GM18511 (cell line): ENCODE measurements at regions not wholly inside any gene's neighbourhood (a gene's known extent, or its start where the extent isn't known, plus 50 kb on each side); places are given as distances from the start of the nearest gene placed in this dataset.
A peak's percentile ranks its signal among the peaks of the same experiment; 100 is the strongest.
"Not testable (repeated sequence)": the region's sequence is repeated elsewhere in the genome, so short reads cannot be mapped to it uniquely, and the experiment has no call there.

Experiments used
- ATAC-seq: cut with Tn5 transposase; IDR thresholded peaks from one replicate; pipeline ENCODE4 v1.9.1; 2021; ENCODE audit warnings: mild to moderate bottlenecking, moderate library complexity; ENCODE audit not compliant: unreplicated experiment

DNA sequence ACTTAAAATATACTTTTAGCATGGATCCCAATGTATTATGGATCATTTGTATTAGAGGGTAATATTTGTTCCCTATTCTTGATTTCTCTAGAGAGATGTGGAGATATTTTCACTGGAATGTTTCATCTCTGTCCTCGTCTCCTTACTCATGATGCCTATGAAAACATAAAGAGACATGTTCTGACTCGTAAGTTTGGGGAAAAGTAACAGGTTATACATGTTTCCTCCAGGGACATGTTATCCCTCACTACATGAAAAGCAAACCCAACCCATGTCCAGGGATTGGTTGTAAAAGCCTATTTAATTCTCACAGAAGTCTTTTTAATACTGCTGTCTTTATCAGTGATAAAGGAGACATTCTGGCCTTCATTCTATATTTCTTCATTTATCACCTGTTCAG lies 621.4 kb downstream of the GABRG1 start:
- ATAC-seq: no peak

- no peak for ATAC-seq
These were observed 639.1 kb downstream of the GABRG1 start for GRCh38 chr4:45484740-45485139.

DNA sequence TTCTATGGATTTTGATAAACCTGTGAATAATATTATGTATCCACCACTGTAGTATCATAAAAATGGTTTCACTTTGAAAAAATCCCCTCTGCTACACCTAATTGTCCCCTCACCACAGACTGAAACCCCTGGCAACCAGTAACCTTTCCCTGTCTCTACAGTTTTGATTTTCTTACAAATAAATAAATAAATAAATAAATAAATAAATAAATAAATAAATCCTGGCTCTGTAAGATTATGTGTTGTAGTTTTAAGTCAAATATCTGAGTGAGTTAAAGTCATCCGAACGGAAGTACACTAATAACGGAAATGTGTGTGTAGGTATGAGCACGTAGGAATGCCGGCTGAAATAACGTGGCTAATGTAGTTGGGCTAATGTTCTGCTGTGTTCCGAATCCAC lies 641.5 kb downstream of the GABRG1 start:
- ATAC-seq: no peak

GRCh38 chr4:45477311-45477733 lies 646.5 kb downstream of the GABRG1 start:
- ATAC-seq: no peak

- ATAC-seq: no peak
These were observed 648.3 kb downstream of the GABRG1 start for GRCh38 chr4:45475548-45475947.

DNA sequence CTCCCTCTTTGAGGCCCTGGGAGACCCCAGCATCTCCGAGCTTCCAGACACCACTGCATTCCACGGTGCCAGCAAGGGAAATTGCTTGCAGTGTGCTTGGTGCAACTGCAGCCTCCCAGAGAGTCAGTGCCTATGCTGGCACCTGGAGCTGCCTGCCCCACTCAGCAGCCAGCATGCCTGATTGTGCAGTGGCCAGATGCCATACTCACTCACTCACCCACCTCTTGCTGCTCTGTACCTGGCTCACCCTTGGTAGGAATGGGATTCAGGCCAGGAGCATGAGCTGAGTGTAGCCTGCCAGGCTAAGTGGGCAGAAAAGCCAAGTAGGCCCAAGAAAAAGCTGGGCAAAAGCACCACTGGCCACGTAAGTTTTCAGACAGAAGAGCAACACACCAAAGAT lies 651.4 kb downstream of the GABRG1 start:
- ATAC-seq: no peak

GRCh38 chr4:45471335-45471734 lies 652.5 kb downstream of the GABRG1 start:
- ATAC-seq: no peak

- ATAC-seq: no peak
These were observed 656.7 kb downstream of the GABRG1 start for GRCh38 chr4:45467157-45467556.

DNA sequence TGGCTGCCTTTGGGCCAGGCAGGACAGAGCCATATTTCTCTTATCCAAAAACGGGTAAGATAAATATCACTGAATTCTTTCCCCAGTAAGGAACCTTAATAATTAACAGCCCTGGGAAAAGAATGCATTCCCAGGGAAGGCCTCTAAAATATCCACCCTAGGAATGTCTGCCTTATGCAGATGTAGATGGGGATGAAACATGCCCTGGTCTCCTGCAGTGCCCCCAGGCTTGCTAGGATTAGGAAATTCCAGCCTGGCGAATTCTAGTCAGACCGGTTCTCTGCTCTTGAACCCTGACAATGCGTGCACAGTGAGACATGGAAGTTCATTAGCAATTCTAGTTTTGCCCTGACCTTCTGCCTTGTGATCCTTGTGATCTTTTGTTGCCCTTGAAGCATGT lies 663.7 kb downstream of the GABRG1 start:
- not testable (repeated sequence) for ATAC-seq

- no peak for ATAC-seq
These were observed 668.6 kb downstream of the GABRG1 start for GRCh38 chr4:45455217-45455616.

DNA sequence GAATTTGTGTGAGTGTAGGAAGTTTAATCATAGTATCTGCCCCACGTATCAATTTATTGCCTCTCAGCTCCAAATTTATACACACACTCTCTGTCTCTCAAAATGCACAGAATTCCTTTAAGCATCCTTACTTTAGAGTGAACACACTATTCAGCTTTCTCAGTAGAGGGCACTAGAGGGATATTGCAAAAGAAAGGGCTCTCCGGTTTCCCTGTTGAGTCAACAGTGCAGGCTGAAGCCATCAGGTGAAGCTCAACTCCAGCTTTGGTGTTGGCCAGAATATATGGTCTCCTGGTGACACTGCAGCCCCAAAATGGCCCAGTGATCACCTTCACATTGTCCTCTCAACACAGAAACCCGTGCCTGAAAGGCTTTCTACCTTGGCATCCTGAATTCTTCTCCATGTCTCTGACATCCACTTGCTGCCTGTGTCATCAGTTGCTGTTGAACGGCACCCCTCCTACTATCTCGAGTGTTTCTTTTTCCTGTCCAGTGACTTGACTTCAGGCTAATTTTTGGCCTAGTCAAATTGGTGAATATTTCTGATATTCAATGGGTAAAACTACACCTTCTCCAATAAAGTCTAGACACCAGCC lies 670.5 kb downstream of the GABRG1 start:
- peak; percentile 61 for ATAC-seq

- ATAC-seq: peak; percentile 44
These were observed 681.4 kb downstream of the GABRG1 start for GRCh38 chr4:45442466-45442865.

GRCh38 chr4:45438047-45438446 lies 685.8 kb downstream of the GABRG1 start:
- no peak for ATAC-seq

- no peak for ATAC-seq
These were observed 686.5 kb downstream of the GABRG1 start for GRCh38 chr4:45437381-45437780.

DNA sequence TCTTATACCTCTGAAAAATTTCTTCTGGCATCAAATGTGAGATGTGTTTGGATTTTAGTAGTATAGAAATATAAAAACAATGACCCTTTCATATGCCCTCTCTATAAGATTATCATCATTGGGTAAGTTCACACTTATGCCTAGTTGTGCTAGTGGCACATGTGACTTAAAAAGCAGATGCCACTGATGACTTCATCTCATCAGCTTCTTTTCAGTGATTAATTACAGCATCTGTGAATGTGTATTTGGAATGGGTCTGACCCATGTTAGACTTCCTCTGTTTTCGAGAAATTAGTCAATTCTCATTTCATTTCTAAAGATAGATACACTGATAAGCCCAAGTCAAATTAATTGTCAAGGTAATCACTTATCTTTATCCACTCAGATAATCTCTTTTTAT lies 698.7 kb downstream of the GABRG1 start:
- no peak for ATAC-seq

- ATAC-seq: no peak
These were observed 697.5 kb upstream of the GNPDA2 start for GRCh38 chr4:45423896-45424295.

- ATAC-seq: not testable (repeated sequence)
These were observed 693.8 kb upstream of the GNPDA2 start for GRCh38 chr4:45420091-45420674.

- ATAC-seq: no peak
These were observed 684.4 kb upstream of the GNPDA2 start for GRCh38 chr4:45410701-45411210.

DNA sequence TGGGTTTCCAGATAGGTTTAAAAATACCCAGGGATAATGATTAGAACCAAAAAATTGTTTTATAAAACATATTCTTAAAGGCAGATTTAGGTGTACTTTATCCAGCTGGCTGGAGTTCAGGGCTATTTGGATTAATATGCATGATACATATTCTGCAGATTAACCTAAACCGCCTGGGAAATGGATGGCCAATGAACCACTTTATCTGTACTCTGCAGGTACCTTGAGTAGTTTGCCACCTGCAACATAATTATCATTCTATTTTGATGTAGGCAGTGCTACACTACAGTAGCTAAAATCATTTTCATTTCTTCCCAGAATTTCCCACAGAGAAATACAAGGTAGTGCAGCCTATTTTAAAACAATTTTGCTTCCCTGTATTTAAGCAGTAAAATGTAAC lies 683.2 kb upstream of the GNPDA2 start:
- ATAC-seq: no peak

DNA sequence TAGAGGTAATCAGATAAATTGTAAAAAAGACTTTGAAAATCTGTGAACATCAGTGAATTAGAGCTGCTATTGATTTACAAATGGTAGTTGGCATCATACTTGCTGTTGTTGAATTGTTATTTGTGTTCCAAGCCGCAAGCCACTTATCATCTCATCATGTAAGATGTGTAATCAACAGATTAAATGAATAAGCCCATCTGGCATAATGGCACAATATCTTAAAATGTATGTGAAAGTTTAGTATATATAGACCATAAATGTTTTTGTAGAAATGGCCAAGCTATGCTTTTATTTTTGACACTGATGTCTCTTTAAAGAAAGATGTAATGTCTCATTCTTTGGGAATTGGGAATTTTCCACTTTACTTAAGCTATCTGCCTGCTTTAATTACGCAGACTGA lies 682.6 kb upstream of the GNPDA2 start:
- ATAC-seq: no peak

- no peak for ATAC-seq
These were observed 672.8 kb upstream of the GNPDA2 start for GRCh38 chr4:45399116-45399515.

- ATAC-seq: peak; percentile 65
These were observed 659.0 kb upstream of the GNPDA2 start for GRCh38 chr4:45385306-45385705.

GRCh38 chr4:45370408-45370807 lies 644.1 kb upstream of the GNPDA2 start:
- ATAC-seq: no peak
